Duodenal mucosa (tissue), 2 donors: ENCODE measurements at regions not wholly inside any gene's neighbourhood (a gene's known extent, or its start where the extent isn't known, plus 50 kb on each side); places are given as distances from the start of the nearest gene placed in this dataset.
"Not testable (repeated sequence)": the region's sequence is repeated elsewhere in the genome, so short reads cannot be mapped to it uniquely, and the experiment has no call there.

Experiments used
- H3K27ac ChIP-seq: one replicate; pipeline ENCODE4 v1.7.0; 2013; ENCODE audit warnings: low read depth, low read length
- H3K27me3 ChIP-seq, 2 donors: one replicate each; pipeline ENCODE4 v1.7.0; 2013; ENCODE audit warnings: low read length in 2 of 2, control low read depth in 1 of 2; ENCODE audit not compliant: insufficient read depth in 2 of 2, control insufficient read depth in 1 of 2
- H3K36me3 ChIP-seq, 2 donors: one replicate each; pipeline ENCODE4 v1.7.0; 2013; ENCODE audit warnings: low read length in 2 of 2, control low read depth in 1 of 2; ENCODE audit not compliant: insufficient read depth in 2 of 2, control insufficient read depth in 1 of 2
- H3K4me1 ChIP-seq, 2 donors: one replicate each; pipeline ENCODE4 v1.7.0; 2013; ENCODE audit warnings: low read length in 2 of 2, control low read depth in 1 of 2; ENCODE audit not compliant: insufficient read depth in 2 of 2, control insufficient read depth in 1 of 2
- H3K4me3 ChIP-seq, 2 donors: one replicate each; pipeline ENCODE4 v1.7.0; 2013; ENCODE audit warnings: low read length in 2 of 2, low read depth in 1 of 2
- H3K9ac ChIP-seq, 2 donors: one replicate each; pipeline ENCODE4 v1.7.0; 2013; ENCODE audit warnings: low read length in 2 of 2, low read depth in 1 of 2
- H3K9me3 ChIP-seq, 2 donors: one replicate each; pipeline ENCODE4 v1.7.0; 2013; ENCODE audit warnings: low read length in 2 of 2, control low read depth in 1 of 2; ENCODE audit not compliant: control insufficient read depth in 1 of 2

DNA sequence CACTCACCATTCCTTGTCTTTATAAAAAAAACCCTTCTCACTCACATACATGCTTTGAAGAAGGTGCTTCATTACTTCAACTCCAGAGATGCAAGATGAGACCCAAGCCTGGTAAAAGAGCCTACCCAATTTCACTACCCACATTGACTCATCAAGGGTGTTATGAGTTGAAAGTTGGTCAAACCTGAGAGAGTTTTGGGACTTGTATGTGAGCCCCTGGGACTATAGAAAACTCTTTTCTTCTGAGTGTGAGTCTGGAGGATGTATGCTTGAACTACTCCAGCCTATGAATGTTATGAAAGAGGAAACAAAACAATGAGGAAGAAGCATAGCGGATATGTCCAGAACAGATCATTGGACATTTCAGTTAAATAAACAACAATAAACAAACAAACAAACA, 106.5 kb upstream of the SATB1 start:
- no peaks in the 10 kb centered on the region for H3K36me3 ChIP-seq
- H3K27ac ChIP-seq = no peak overlapping the region
- H3K9ac ChIP-seq = no peak overlapping the region
- H3K9me3 ChIP-seq = no peaks in the 10 kb centered on the region
- no peaks in the 10 kb centered on the region for H3K4me1 ChIP-seq
- no peak overlapping the region for H3K4me3 ChIP-seq
- H3K27me3 ChIP-seq = no peaks in the 10 kb centered on the region

DNA sequence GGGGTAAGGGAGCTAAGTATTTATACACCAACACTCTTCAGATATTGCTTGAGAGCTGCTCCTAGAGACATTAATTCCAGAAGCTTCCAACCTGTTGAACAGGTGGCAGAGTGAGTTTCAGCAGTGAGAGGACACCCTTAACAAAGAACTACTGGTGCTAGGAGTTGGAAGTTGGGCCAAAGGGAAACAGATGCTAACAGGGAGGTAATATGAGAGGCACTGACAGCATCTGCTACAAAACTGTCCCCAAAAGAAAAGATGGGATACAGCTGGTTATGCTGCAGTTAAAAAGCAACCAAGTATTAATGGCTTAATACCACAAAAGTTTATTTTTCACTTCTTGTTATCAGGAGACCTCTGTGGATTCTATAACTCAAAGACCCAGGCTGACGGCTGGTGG, 104.5 kb upstream of the SATB1 start:
- Histone ChIP-seq H3K4me3 (no peak overlapping the region), H3K27ac (no peak overlapping the region), H3K9me3 (no peaks in the 10 kb centered on the region), H3K9ac (no peak overlapping the region), H3K27me3 (no peaks in the 10 kb centered on the region), H3K4me1 (no peaks in the 10 kb centered on the region), H3K36me3 (no peaks in the 10 kb centered on the region)

DNA sequence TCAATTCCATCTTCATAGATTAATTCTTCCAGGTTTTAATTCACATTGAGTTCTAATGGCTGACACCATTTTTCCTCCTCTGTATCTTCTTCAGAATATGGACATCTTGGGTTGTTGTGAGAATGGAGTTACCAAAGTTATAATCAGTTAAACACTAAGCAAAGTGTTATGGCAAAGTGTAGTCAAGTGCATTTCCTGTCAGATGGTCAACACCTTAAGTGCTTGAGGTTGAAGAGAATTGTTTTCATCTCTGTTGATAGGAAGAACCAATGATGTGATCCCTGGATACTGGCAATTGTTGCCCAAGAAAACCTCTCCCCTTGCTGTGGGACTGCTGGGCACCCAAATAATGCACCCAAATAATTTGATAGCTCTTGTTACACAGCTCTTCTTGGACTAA, 102.6 kb upstream of the SATB1 start:
- Histone ChIP-seq H3K27me3 (no peaks in the 10 kb centered on the region), H3K27ac (no peak overlapping the region), H3K4me3 (no peak overlapping the region), H3K9ac (no peak overlapping the region), H3K36me3 (no peaks in the 10 kb centered on the region), H3K4me1 (no peaks in the 10 kb centered on the region), H3K9me3 (no peaks in the 10 kb centered on the region)

DNA sequence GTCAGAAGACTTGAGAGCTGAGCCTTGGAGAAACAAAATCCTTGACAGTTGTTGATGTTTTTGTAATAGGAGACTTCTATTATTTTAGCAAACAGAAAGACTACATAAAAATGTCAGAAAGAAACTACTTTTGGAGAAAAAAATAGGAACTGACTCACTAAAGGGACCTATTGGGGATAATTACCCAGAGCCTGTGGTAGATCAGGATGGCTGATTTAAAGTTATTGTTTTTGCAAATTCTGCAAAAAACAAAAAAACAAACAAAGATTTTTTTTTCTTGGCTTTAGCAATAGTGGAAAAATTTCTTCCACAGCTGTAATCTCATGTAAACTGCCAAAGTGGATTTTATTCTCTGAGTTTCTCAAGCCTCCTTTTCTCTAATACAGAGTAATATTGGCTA, 101.5 kb upstream of the SATB1 start:
- Histone ChIP-seq H3K9me3 (no peaks in the 10 kb centered on the region), H3K9ac (no peak overlapping the region)

DNA sequence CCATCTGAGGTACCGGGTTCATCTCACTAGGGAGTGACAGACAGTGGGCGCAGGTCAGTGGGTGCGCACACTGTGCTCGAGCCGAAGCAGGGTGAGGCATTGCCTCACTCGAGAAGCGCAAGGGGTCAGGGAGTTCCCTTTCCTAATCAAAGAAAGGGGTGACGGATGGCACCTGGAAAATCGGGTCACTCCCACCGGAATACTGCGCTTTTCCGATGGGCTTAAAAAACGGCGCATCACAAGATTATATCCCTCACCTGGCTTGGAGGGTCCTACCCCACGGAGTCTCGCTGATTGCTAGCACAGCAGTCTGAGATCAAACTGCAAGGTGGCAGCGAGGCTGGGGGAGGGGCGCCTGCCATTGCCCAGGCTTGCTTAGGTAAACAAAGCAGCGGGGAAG, 91.0 kb upstream of the SATB1 start:
- not testable (repeated sequence) for H3K27ac ChIP-seq, H3K9me3 ChIP-seq, H3K36me3 ChIP-seq, H3K9ac ChIP-seq, H3K27me3 ChIP-seq, H3K4me1 ChIP-seq, H3K4me3 ChIP-seq

More for the DNA sequence above, 101.5 kb upstream of the SATB1 start:
- no peaks in the 10 kb centered on the region for H3K4me1 ChIP-seq
- H3K36me3 ChIP-seq = no peaks in the 10 kb centered on the region
- no peak overlapping the region for H3K27ac ChIP-seq
- no peaks in the 10 kb centered on the region for H3K27me3 ChIP-seq
- H3K4me3 ChIP-seq = no peak overlapping the region

DNA sequence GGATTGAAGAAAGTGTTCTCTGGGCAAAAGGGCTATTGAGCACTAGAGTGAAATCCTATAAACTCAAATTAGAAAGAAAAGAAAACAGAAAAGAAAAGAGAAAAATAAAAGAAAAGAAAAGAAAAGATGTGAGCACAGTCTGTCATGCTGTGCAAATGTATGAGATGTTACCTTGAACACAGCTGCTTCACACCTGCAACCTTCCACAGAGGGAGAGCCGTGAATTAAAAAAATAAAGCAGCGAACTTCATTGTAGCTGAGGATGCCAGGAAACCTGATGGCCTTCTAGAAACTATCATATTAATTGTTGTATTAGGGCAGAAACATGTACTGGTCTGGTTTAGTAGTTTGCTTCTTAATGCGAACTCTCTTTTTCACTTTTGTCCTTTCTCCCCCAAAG, 88.0 kb upstream of the SATB1 start:
- Histone ChIP-seq H3K4me3 (no peak overlapping the region), H3K9me3 (no peaks in the 10 kb centered on the region), H3K4me1 (no peaks in the 10 kb centered on the region), H3K27ac (no peak overlapping the region), H3K27me3 (no peaks in the 10 kb centered on the region), H3K9ac (no peak overlapping the region), H3K36me3 (no peaks in the 10 kb centered on the region)

DNA sequence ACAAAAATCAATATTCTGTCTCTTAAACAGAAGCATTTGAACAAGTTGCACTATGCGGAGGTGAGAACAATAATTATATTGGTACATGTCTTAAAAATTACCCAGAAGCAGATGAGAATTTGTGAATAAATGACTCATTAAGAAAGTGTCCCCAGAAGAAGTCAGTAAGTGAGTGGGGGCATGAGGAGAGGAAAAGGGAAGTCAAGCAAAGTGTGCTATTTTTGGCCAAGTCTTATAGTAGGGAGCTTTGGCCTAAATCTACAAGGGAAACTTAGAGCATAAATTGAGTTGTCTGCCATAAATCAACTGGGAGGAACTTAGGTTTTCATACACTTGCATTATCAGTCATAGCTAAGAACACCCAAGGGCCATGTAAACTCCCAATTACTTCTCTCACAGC, 86.9 kb upstream of the SATB1 start:
- Histone ChIP-seq H3K36me3 (no peaks in the 10 kb centered on the region), H3K27ac (no peak overlapping the region), H3K4me1 (no peaks in the 10 kb centered on the region), H3K27me3 (no peaks in the 10 kb centered on the region), H3K9ac (no peak overlapping the region), H3K9me3 (no peaks in the 10 kb centered on the region), H3K4me3 (no peak overlapping the region)

DNA sequence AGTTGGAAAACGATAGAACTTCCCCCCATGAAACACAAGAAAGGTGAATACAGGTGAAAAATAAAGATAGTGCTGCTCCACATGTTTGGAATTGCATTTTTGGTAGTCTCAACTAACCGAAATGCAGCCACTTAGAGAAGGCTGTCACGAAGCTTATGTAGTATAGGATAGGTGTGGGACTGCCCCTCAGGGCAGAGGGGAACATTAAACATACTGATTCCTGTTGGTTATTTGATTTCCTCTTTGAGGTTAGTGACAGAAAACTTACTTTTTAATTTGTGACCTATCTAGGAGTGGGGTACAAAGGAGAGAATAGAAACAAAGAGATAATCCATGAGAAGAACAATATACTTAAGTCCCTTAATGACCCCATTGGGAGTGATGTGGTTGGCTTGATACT, 85.8 kb upstream of the SATB1 start:
- H3K27ac ChIP-seq = no peak overlapping the region
- no peaks in the 10 kb centered on the region for H3K36me3 ChIP-seq
- H3K9me3 ChIP-seq = no peaks in the 10 kb centered on the region
- no peak overlapping the region for H3K4me3 ChIP-seq
- H3K9ac ChIP-seq = no peak overlapping the region
- H3K4me1 ChIP-seq = no peaks in the 10 kb centered on the region
- H3K27me3 ChIP-seq = no peaks in the 10 kb centered on the region

DNA sequence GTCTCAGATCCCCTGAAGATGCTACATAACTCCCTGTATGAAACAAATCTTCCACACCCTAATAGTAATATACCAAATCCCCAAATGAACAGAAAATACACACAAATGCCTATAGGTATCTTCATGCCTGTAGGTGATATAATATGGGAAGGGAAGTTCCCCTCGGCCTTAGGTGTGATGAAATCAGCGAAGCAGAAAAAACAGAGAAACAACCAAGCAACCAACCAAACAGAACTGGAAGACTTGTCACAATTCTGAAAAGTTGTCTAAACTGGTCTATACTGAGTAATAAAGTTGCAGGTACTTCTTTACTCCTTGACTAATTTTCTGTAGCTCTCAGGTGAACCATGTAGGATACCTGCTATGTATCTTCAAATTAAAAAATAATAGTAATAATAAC, 82.2 kb upstream of the SATB1 start:
- Histone ChIP-seq H3K4me1 (no peaks in the 10 kb centered on the region), H3K27ac (no peak overlapping the region), H3K9ac (no peak overlapping the region), H3K4me3 (no peak overlapping the region), H3K27me3 (no peaks in the 10 kb centered on the region), H3K36me3 (no peaks in the 10 kb centered on the region), H3K9me3 (no peaks in the 10 kb centered on the region)

DNA sequence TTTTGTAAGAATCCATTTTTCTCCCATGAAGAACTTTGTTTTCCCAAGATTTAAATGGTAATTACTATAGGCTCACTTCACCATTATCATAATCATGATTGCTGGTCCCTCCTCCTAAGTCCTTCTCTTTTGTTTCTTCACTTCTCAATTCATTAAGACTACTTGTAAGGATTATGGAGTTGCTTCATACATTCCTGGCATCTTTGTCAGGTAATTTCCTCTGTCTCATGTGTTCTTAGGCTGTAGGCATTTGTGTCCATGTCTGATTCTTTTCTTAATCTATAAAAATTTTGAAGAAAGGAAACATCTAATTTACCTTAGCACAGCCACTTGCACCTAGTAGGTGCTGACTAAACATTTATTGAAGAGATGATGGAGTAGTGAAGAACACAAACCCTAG, 79.9 kb upstream of the SATB1 start:
- Histone ChIP-seq H3K4me3 (no peak overlapping the region), H3K9ac (no peak overlapping the region), H3K27me3 (no peaks in the 10 kb centered on the region), H3K9me3 (no peaks in the 10 kb centered on the region), H3K4me1 (no peaks in the 10 kb centered on the region), H3K27ac (no peak overlapping the region), H3K36me3 (no peaks in the 10 kb centered on the region)

DNA sequence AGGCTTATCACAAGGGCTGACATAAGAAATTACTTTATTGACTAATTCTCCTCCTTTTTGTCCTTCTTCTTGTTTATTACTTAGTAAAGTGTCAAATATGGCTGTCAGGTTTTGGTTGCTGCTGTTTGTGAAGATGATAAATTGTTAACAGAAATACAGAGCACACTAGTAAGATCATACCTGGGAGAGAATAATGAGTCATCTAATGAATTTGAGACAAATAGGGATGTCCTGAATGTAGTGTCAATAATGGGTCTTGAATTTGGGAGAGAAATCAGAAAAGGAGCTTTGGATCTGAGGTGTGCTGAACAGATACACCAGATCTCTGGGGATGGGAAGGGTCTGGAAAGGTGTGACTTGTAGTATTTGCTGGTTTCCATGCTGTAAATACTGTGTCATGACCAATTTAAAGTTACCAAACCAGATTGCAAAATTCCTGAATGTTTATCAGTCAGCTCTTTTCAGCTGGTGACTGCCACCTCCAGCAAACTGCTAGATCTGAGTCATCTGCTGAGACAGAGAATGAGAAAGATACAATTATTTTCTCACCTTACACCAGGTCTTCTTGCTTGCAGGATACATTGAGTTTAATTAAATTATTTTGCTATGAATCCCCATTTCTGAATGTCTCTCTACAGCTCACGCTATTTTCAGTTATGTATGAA, 76.7 kb upstream of the SATB1 start:
- no peaks in the 10 kb centered on the region for H3K4me1 ChIP-seq
- no peak overlapping the region for H3K4me3 ChIP-seq
- no peak overlapping the region for H3K9ac ChIP-seq
- no peaks in the 10 kb centered on the region for H3K27me3 ChIP-seq
- H3K9me3 ChIP-seq = no peaks in the 10 kb centered on the region
- H3K36me3 ChIP-seq = no peaks in the 10 kb centered on the region
- no peak overlapping the region for H3K27ac ChIP-seq
